CD8-positive, alpha-beta memory T cell (primary cell): ENCODE measurements at regions not wholly inside any gene's neighbourhood (a gene's known extent, or its start where the extent isn't known, plus 50 kb on each side); places are given as distances from the start of the nearest gene placed in this dataset.

Experiments used
- CTCF ChIA-PET: fragments of 350-600 bp; sonication (Branson Sonifier 250); formaldehyde crosslinking; loops from one replicate; lab custom pipeline; 2021; ENCODE audit warnings: antibody characterized with exemption; lab: Charles Lee
- POLR2A ChIA-PET: fragments of 350-600 bp; sonication (Branson Sonifier 250); formaldehyde crosslinking; loops from one replicate; lab custom pipeline; 2021; ENCODE audit warnings: antibody characterized with exemption; lab: Charles Lee
- DNase-seq, 5 donors: peaks; one replicate each; pipeline versions ENCODE4 v3.0.0 to v3.0.0-alpha.2; 2020 to 2022; ENCODE audit warnings: mixed read lengths in 1 of 5
- H3K27ac ChIP-seq: one replicate; pipeline ENCODE4 v1.7.0; 2013; ENCODE audit warnings: low read depth, mild to moderate bottlenecking, low read length, moderate library complexity
- H3K27me3 ChIP-seq: 2 replicates; pipeline ENCODE4 v1.7.0; 2013; ENCODE audit warnings: low read length, mild to moderate bottlenecking; ENCODE audit not compliant: insufficient read depth, poor library complexity, severe bottlenecking
- H3K36me3 ChIP-seq: 2 replicates; pipeline ENCODE4 v1.7.0; 2013; ENCODE audit warnings: mild to moderate bottlenecking, low read length, moderate library complexity; ENCODE audit not compliant: insufficient read depth
- H3K4me1 ChIP-seq: 2 replicates; pipeline ENCODE4 v1.7.0; 2013; ENCODE audit warnings: mild to moderate bottlenecking, low read length, moderate library complexity; ENCODE audit not compliant: insufficient read depth
- H3K4me3 ChIP-seq: 2 replicates; pipeline ENCODE4 v1.7.0; 2013; ENCODE audit warnings: mild to moderate bottlenecking, low read length
- H3K9me3 ChIP-seq: 2 replicates; pipeline ENCODE4 v1.7.0; 2013; ENCODE audit warnings: mild to moderate bottlenecking, low read length
- H3K27ac Mint-ChIP-seq, 8 donors: one replicate each; pipeline ENCODE4 v1.8.0; 2020 to 2021; ENCODE audit warnings: mixed read lengths in 8 of 8, mild to moderate bottlenecking in 6 of 8, inconsistent platforms in 3 of 8, moderate library complexity in 3 of 8
- H3K27me3 Mint-ChIP-seq, 2 donors: one replicate each; pipeline ENCODE4 v1.8.0; 2020 to 2021; ENCODE audit warnings: mixed read lengths in 2 of 2, mild to moderate bottlenecking in 1 of 2, moderate library complexity in 1 of 2
- H3K36me3 Mint-ChIP-seq, 3 donors: one replicate each; pipeline ENCODE4 v1.8.0; 2020 to 2021; ENCODE audit warnings: mixed read lengths in 3 of 3, inconsistent platforms in 1 of 3, mild to moderate bottlenecking in 1 of 3
- H3K4me1 Mint-ChIP-seq, 3 donors: one replicate each; pipeline ENCODE4 v1.8.0; 2020 to 2021; ENCODE audit warnings: mixed read lengths in 3 of 3, inconsistent platforms in 1 of 3, mild to moderate bottlenecking in 1 of 3
- H3K4me3 Mint-ChIP-seq, 7 donors: one replicate each; pipeline ENCODE4 v1.8.0; 2020 to 2021; ENCODE audit warnings: mixed read lengths in 7 of 7, mild to moderate bottlenecking in 6 of 7, moderate library complexity in 4 of 7, inconsistent platforms in 2 of 7
- H3K9me3 Mint-ChIP-seq, 5 donors: one replicate each; pipeline ENCODE4 v1.8.0; 2020 to 2022; ENCODE audit warnings: mixed read lengths in 5 of 5, mild to moderate bottlenecking in 3 of 5, moderate library complexity in 2 of 5, inconsistent platforms in 1 of 5

DNA sequence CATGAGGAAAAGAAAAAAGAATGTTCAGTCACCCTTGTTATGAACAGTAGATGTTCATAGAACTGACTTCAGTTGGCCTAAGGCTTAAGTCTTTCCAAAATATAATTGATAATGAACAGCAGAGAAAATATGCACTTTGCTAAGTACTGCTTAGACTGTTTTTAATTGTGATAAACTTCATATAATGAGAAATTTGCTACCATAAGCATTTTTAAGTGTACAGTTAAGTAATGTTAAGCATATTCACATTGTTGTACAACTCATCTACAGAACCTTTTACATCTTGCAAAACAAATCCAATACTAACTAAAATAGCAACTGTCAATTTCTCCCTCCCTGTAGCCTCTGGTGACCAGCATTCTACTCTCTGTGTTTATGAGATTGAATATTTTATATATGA is 792.2 kb upstream of the LCORL start:
- H3K36me3 ChIP-seq = no peaks in the 10 kb centered on the region
- H3K4me3 Mint-ChIP-seq = no peak overlapping the region
- no peaks in the 10 kb centered on the region for H3K27me3 ChIP-seq
- no peaks in the 10 kb centered on the region for H3K4me1 ChIP-seq
- no peaks in the 10 kb centered on the region for H3K4me1 Mint-ChIP-seq
- no peak overlapping the region for H3K27ac Mint-ChIP-seq
- H3K27ac ChIP-seq = no peak overlapping the region
- H3K9me3 Mint-ChIP-seq = peaks cover 0 to 29% (median 6%) of the 10 kb centered on the region in 5 donors
- ChIA-PET POLR2A (no interaction called here), CTCF (no interaction called here)
- no peak for DNase-seq
- no peaks in the 10 kb centered on the region for H3K9me3 ChIP-seq
- H3K36me3 Mint-ChIP-seq = no peaks in the 10 kb centered on the region
- peaks cover 0 to 2% of the 10 kb centered on the region in 2 donors for H3K27me3 Mint-ChIP-seq
- no peak overlapping the region for H3K4me3 ChIP-seq

GRCh38 chr4:18813055-18813454 is 791.5 kb upstream of the LCORL start:
- Mint-ChIP-seq H3K9me3 (peaks cover 0 to 28% (median 7%) of the 10 kb centered on the region in 5 donors), H3K4me3 (no peak overlapping the region), H3K4me1 (no peaks in the 10 kb centered on the region), H3K27ac (no peak overlapping the region), H3K36me3 (no peaks in the 10 kb centered on the region), H3K27me3 (peaks cover 0 to 2% of the 10 kb centered on the region in 2 donors)
- Histone ChIP-seq H3K4me3 (no peak overlapping the region), H3K9me3 (no peaks in the 10 kb centered on the region), H3K27me3 (no peaks in the 10 kb centered on the region), H3K4me1 (no peaks in the 10 kb centered on the region), H3K27ac (no peak overlapping the region), H3K36me3 (no peaks in the 10 kb centered on the region)
- ChIA-PET POLR2A (no interaction called here), CTCF (no interaction called here)
- DNase-seq = no peak

- H3K9me3 Mint-ChIP-seq = peaks cover 3 to 29% (median 11%) of the 10 kb centered on the region in 5 donors
- no peak for DNase-seq
- Histone ChIP-seq H3K4me3 (no peak overlapping the region), H3K27ac (no peak overlapping the region), H3K9me3 (no peaks in the 10 kb centered on the region), H3K36me3 (no peaks in the 10 kb centered on the region), H3K27me3 (no peaks in the 10 kb centered on the region), H3K4me1 (no peaks in the 10 kb centered on the region)
- CTCF ChIA-PET = no interaction called here
- no peaks in the 10 kb centered on the region for H3K36me3 Mint-ChIP-seq
- H3K4me1 Mint-ChIP-seq = no peaks in the 10 kb centered on the region
- H3K4me3 Mint-ChIP-seq = no peak overlapping the region
- POLR2A ChIA-PET = no interaction called here
- H3K27me3 Mint-ChIP-seq = no peaks in the 10 kb centered on the region
- H3K27ac Mint-ChIP-seq = no peak overlapping the region
Measured at GRCh38 chr4:18803781-18804180, 782.2 kb upstream of the LCORL start.

DNA sequence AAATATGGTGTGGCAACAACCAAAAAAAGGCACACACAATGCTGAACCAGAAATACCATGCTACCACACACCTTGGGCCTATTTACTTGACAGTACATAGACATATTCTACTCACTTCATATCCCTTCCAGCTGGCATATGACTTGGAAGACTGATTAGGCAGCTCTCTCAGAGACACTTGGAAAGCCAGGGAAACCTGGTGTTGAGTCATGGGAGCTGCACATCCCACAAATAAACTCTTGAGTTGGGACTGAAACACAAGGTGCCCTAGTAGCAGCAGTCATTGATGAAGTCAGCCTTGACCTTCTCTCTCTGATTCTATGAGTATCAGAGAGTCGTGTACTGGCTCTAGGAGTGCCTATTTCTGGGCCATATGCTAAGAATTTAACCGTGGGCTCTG is 776.6 kb upstream of the LCORL start:
- no peaks in the 10 kb centered on the region for H3K36me3 Mint-ChIP-seq
- Histone ChIP-seq H3K9me3 (no peaks in the 10 kb centered on the region), H3K4me3 (no peak overlapping the region), H3K27ac (no peak overlapping the region), H3K36me3 (no peaks in the 10 kb centered on the region), H3K27me3 (no peaks in the 10 kb centered on the region), H3K4me1 (no peaks in the 10 kb centered on the region)
- no peak overlapping the region for H3K4me3 Mint-ChIP-seq
- POLR2A ChIA-PET = no interaction called here
- no peaks in the 10 kb centered on the region for H3K4me1 Mint-ChIP-seq
- DNase-seq = no peak
- no peak overlapping the region for H3K27ac Mint-ChIP-seq
- H3K27me3 Mint-ChIP-seq = no peaks in the 10 kb centered on the region
- CTCF ChIA-PET = no interaction called here
- peaks cover 0 to 12% (median 3%) of the 10 kb centered on the region in 5 donors for H3K9me3 Mint-ChIP-seq

- Histone ChIP-seq H3K27me3 (no peaks in the 10 kb centered on the region), H3K36me3 (no peaks in the 10 kb centered on the region), H3K4me3 (no peak overlapping the region), H3K27ac (no peak overlapping the region), H3K4me1 (no peaks in the 10 kb centered on the region), H3K9me3 (no peaks in the 10 kb centered on the region)
- Mint-ChIP-seq H3K4me1 (no peaks in the 10 kb centered on the region), H3K36me3 (no peaks in the 10 kb centered on the region), H3K4me3 (no peak overlapping the region), H3K27me3 (no peaks in the 10 kb centered on the region), H3K27ac (no peak overlapping the region), H3K9me3 (peaks cover 0 to 8% (median 3%) of the 10 kb centered on the region in 5 donors)
- DNase-seq = no peak
- POLR2A ChIA-PET = no interaction called here
- CTCF ChIA-PET = no interaction called here
Measured at GRCh38 chr4:18795794-18796193, 774.2 kb upstream of the LCORL start.

- no peak overlapping the region for H3K27ac ChIP-seq
- no peak for DNase-seq
- peaks cover 0 to 25% (median 2%) of the 10 kb centered on the region in 5 donors for H3K9me3 Mint-ChIP-seq
- no peaks in the 10 kb centered on the region for H3K27me3 Mint-ChIP-seq
- no peaks in the 10 kb centered on the region for H3K9me3 ChIP-seq
- H3K36me3 Mint-ChIP-seq = no peaks in the 10 kb centered on the region
- POLR2A ChIA-PET = no interaction called here
- H3K4me1 ChIP-seq = no peaks in the 10 kb centered on the region
- H3K27ac Mint-ChIP-seq = no peak overlapping the region
- no peak overlapping the region for H3K4me3 ChIP-seq
- CTCF ChIA-PET = no interaction called here
- H3K4me1 Mint-ChIP-seq = no peaks in the 10 kb centered on the region
- H3K4me3 Mint-ChIP-seq = no peak overlapping the region
- no peaks in the 10 kb centered on the region for H3K36me3 ChIP-seq
- no peaks in the 10 kb centered on the region for H3K27me3 ChIP-seq
Measured at GRCh38 chr4:18777190-18777930, 755.8 kb upstream of the LCORL start.

- H3K4me1 Mint-ChIP-seq = no peaks in the 10 kb centered on the region
- Histone ChIP-seq H3K4me1 (no peaks in the 10 kb centered on the region), H3K27me3 (no peaks in the 10 kb centered on the region), H3K27ac (no peak overlapping the region), H3K4me3 (no peak overlapping the region), H3K9me3 (no peaks in the 10 kb centered on the region), H3K36me3 (no peaks in the 10 kb centered on the region)
- POLR2A ChIA-PET = no interaction called here
- no peaks in the 10 kb centered on the region for H3K36me3 Mint-ChIP-seq
- H3K27me3 Mint-ChIP-seq = no peaks in the 10 kb centered on the region
- no peak for DNase-seq
- H3K9me3 Mint-ChIP-seq = peaks cover 0 to 9% (median 5%) of the 10 kb centered on the region in 5 donors
- no peak overlapping the region for H3K4me3 Mint-ChIP-seq
- CTCF ChIA-PET = no interaction called here
- H3K27ac Mint-ChIP-seq = no peak overlapping the region
Measured at GRCh38 chr4:18767921-18768320, 746.4 kb upstream of the LCORL start.

- peaks cover 0 to 7% (median 4%) of the 10 kb centered on the region in 5 donors for H3K9me3 Mint-ChIP-seq
- Histone ChIP-seq H3K9me3 (no peaks in the 10 kb centered on the region), H3K4me3 (no peak overlapping the region), H3K27ac (no peak overlapping the region), H3K4me1 (no peaks in the 10 kb centered on the region), H3K27me3 (no peaks in the 10 kb centered on the region), H3K36me3 (no peaks in the 10 kb centered on the region)
- no peak overlapping the region for H3K27ac Mint-ChIP-seq
- H3K4me1 Mint-ChIP-seq = no peaks in the 10 kb centered on the region
- ChIA-PET CTCF (no interaction called here), POLR2A (no interaction called here)
- H3K4me3 Mint-ChIP-seq = no peak overlapping the region
- H3K27me3 Mint-ChIP-seq = no peaks in the 10 kb centered on the region
- no peak for DNase-seq
- H3K36me3 Mint-ChIP-seq = no peaks in the 10 kb centered on the region
Measured at GRCh38 chr4:18756671-18757070, 735.1 kb upstream of the LCORL start.
